Subcutaneous abdominal adipose tissue (tissue), 5 donors: ENCODE measurements at regions not wholly inside any gene's neighbourhood (a gene's known extent, or its start where the extent isn't known, plus 50 kb on each side); places are given as distances from the start of the nearest gene placed in this dataset.
"Not testable (repeated sequence)": the region's sequence is repeated elsewhere in the genome, so short reads cannot be mapped to it uniquely, and the experiment has no call there.

ENCODE experiments used
- H3K27ac ChIP-seq: one replicate; pipeline ENCODE4 v1.7.0; 2013; ENCODE audit warnings: low read depth, mild to moderate bottlenecking, inconsistent platforms, low read length, moderate library complexity
- H3K27me3 ChIP-seq, 5 donors: one replicate each; pipeline ENCODE4 v1.7.0; 2013; ENCODE audit warnings: low read length in 5 of 5, inconsistent platforms in 1 of 5; ENCODE audit not compliant: control insufficient read depth in 5 of 5, insufficient read depth in 4 of 5
- H3K36me3 ChIP-seq, 5 donors: one replicate each; pipeline ENCODE4 v1.7.0; 2013; ENCODE audit warnings: low read length in 5 of 5; ENCODE audit not compliant: control insufficient read depth in 5 of 5, insufficient read depth in 5 of 5
- H3K4me1 ChIP-seq, 5 donors: one replicate each; pipeline ENCODE4 v1.7.0; 2013; ENCODE audit warnings: low read length in 5 of 5, mild to moderate bottlenecking in 3 of 5, moderate library complexity in 1 of 5; ENCODE audit not compliant: control insufficient read depth in 5 of 5, insufficient read depth in 5 of 5
- H3K4me3 ChIP-seq, 5 donors: one replicate each; pipeline ENCODE4 v1.7.0; 2013; ENCODE audit warnings: low read length in 5 of 5, low read depth in 1 of 5
- H3K9ac ChIP-seq, 5 donors: one replicate each; pipeline ENCODE4 v1.7.0; 2013; ENCODE audit warnings: low read length in 5 of 5, mild to moderate bottlenecking in 4 of 5, moderate library complexity in 3 of 5
- H3K9me3 ChIP-seq, 5 donors: one replicate each; pipeline ENCODE4 v1.7.0; 2013; ENCODE audit warnings: low read length in 5 of 5; ENCODE audit not compliant: control insufficient read depth in 5 of 5
- donor health status: healthy.
- donor health status: healthy.
- donor health status: healthy.
- donor health status: healthy.
- donor health status: healthy.

DNA sequence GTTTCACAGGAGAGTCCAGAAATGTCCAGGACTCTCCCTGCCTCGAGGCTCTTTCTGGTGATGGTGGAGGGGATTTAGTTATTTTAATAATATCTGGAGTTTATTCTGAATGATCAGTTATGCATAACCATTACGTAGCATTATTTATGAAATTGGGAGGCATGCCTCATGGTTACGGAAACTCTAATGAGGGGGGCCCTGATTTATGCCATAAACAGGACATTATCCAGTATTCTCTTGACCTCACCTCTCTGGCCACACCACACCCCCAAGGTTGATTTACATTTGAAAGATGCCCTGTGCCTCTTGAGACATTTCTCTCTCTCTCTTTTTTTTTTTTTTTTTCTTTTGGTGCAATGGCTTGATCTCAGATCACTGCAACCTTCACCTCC lies 268.8 kb downstream of the TFAP2C start:
- Histone ChIP-seq H3K27me3 (peaks cover 0 to 25% (median 11%) of the 10 kb centered on the region in 5 donors), H3K9me3 (peaks cover 4 to 9% (median 6%) of the 10 kb centered on the region in 5 donors), H3K4me3 (no peak overlapping the region), H3K4me1 (no peaks in the 10 kb centered on the region), H3K36me3 (no peaks in the 10 kb centered on the region), H3K27ac (no peak overlapping the region), H3K9ac (no peak overlapping the region)

DNA sequence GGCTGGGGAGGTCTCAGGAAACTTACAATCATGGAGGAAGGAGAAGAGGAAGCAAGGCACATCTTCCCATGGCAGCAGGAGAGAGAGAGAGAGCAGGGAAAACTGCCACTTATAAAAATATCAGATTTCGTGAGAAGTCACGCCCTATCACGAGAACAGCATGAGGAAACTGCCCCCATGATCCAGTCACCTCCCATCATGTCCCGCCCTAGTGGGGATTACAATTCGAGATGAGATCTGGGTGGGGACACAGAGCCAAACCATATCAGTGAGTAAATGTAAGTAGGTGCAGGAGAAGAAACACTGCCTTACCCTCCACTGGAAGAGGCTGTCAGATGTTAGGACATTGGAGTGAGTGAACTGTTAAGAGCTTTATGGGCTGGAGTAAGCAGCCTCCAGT lies 270.4 kb downstream of the TFAP2C start:
- Histone ChIP-seq H3K4me1 (no peaks in the 10 kb centered on the region), H3K9me3 (peaks cover 4 to 9% (median 6%) of the 10 kb centered on the region in 5 donors), H3K9ac (no peak overlapping the region), H3K27ac (no peak overlapping the region), H3K36me3 (no peaks in the 10 kb centered on the region), H3K4me3 (no peak overlapping the region), H3K27me3 (peaks cover 0 to 28% (median 12%) of the 10 kb centered on the region in 5 donors)

DNA sequence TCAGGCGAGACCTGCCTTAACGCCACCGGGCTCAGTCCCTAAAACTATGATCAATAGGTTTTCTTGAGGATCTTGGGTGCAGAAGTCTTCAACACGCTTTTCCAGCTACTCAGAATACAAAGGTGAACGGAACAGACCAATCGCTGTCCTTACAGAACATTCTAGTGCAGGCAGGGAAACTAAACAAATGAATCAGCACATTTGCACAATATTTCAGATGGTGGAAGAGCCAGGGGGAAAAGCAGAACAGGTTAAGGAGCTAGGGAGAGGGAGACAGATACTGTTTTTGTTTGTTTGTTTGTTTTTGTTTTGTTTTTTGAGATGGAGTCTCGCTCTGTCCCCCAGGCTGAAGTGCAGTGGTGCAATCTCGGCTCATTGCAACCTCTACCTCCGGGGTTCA lies 271.1 kb downstream of the TFAP2C start:
- Histone ChIP-seq H3K4me1 (no peaks in the 10 kb centered on the region), H3K9me3 (peaks cover 4 to 9% (median 6%) of the 10 kb centered on the region in 5 donors), H3K9ac (no peak overlapping the region), H3K27me3 (peaks cover 0 to 28% (median 12%) of the 10 kb centered on the region in 5 donors), H3K4me3 (no peak overlapping the region), H3K36me3 (no peaks in the 10 kb centered on the region), H3K27ac (no peak overlapping the region)

DNA sequence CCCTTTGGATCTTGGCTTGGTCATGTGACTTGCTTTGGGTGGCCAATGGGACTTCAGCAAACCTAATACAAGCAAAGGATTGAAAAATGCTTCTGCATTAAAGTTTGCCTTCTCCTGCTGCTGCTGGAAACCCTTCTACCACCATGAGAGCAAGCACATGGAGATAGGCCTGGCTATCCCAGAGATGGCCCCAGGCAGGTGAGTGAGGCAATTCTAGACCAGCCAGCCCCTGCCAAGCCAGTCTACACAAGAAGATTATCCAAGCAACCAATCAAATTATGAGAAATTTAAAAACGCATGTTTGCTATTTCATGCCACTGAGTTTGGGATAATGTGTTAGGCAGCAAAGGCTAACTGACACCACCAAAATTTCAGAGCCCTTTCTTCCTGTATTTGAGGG lies 274.3 kb downstream of the TFAP2C start:
- peaks cover 4 to 9% (median 6%) of the 10 kb centered on the region in 5 donors for H3K9me3 ChIP-seq
- peaks cover 0 to 11% (median 6%) of the 10 kb centered on the region in 5 donors for H3K27me3 ChIP-seq
- no peaks in the 10 kb centered on the region for H3K4me1 ChIP-seq
- H3K27ac ChIP-seq = no peak overlapping the region
- H3K36me3 ChIP-seq = no peaks in the 10 kb centered on the region
- H3K9ac ChIP-seq = no peak overlapping the region
- H3K4me3 ChIP-seq = no peak overlapping the region

DNA sequence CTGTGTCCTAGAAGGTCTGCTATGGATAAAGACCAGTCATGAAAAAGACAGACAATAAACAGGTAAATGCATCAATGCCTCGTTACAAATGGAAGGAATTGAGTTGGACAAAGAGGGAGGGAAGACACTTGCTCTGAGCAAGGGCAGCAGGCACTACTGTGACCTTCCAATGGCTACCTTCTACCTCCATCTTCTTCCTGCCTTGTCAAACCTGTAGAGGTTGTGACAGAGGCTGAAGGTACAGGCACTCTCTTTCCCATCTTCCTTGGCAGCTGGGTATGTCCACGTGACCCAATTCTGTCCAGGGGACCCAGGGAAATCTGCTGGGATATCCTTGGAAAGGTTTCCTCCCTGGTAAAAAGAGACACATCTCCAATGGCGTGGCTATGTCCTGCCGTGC lies 274.8 kb downstream of the TFAP2C start:
- Histone ChIP-seq H3K9ac (no peak overlapping the region), H3K36me3 (no peaks in the 10 kb centered on the region), H3K9me3 (peaks cover 4 to 9% (median 6%) of the 10 kb centered on the region in 5 donors), H3K27me3 (peaks cover 0 to 10% (median 6%) of the 10 kb centered on the region in 5 donors), H3K4me3 (no peak overlapping the region), H3K4me1 (no peaks in the 10 kb centered on the region), H3K27ac (no peak overlapping the region)

DNA sequence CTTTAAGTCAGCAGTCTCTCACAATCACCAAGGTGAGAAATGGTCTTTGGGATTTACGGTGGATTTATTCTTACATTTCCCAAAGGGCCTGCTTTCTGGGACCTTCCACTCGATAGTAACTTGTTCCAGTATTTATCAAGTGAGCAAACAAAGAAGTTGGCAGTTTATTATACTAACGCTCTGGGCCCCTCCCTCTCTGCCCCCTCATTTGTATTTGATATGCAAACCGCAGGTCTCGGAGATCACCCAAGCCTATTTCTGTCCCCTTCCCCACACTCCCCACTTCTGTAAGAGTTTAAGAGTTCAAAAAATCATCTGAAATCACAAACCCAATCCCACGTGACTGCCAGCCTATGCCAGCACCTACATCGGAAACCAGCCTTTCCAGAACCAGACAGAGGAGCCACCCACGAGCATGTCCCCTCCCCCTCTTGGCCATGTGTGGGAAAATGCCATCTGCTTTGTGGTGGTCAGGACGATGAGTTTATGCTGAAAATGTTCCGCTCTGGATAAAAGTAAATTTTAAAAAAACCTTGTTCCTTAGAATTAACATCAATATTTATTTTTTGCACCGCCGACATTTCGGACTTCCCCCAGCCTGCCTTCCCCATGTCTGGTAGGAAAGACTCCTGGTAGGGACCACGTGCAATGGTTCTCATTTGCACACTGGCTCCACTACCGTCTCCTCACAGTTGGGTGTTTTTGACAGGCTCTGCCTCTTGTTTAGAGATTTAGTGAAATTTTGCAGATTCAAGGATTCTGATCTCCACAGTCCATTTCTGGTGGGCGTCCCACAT lies 281.0 kb downstream of the TFAP2C start:
- Histone ChIP-seq H3K9me3 (no peaks in the 10 kb centered on the region), H3K9ac (no peak overlapping the region), H3K36me3 (no peaks in the 10 kb centered on the region), H3K27me3 (peaks cover 3 to 15% (median 12%) of the 10 kb centered on the region in 5 donors), H3K27ac (no peak overlapping the region), H3K4me1 (no peaks in the 10 kb centered on the region), H3K4me3 (no peak overlapping the region)

DNA sequence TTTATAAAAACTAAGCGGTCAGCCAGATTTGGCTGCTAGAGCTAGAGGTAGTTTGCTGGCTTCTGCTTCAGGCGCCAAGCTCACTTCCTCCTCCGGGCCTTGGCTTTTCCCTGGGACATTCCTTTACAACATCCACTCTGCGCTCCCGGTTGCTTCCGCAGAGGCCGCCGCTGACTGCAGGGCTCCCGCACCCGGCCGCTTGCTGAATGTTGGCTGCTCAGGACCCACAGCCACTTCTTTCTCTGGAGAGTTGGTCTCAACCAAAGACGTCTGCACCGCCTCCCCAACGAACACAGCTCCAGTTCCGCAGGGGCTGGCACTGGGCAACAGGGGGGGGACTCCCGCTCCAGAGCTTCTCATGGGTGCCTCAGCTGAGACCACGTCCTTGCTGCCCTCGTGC lies 282.8 kb downstream of the TFAP2C start:
- H3K4me3 ChIP-seq = no peak overlapping the region
- no peaks in the 10 kb centered on the region for H3K9me3 ChIP-seq
- H3K27ac ChIP-seq = no peak overlapping the region
- peaks cover 6 to 15% (median 13%) of the 10 kb centered on the region in 5 donors for H3K27me3 ChIP-seq
- H3K4me1 ChIP-seq = no peaks in the 10 kb centered on the region
- no peaks in the 10 kb centered on the region for H3K36me3 ChIP-seq
- H3K9ac ChIP-seq = no peak overlapping the region

DNA sequence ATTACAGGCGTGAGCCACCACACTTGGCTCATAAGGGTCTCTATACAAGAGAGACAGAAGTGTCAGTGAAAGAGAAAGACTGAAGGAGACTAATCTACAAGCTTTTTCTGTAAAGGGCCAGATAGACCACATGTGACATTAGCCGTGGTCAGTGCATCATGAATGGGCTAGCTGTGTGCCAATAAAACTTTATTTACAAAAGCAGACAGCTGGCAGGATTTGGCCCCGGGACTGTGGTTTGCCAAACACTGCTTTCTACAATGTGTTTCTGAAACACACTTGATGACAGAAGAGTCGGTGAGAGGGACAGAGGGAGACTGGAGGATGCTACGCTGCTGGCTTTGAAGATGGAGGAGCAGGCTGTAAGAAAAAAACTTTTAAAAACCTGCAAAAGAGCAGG lies 285.4 kb downstream of the TFAP2C start:
- no peak overlapping the region for H3K4me3 ChIP-seq
- no peaks in the 10 kb centered on the region for H3K36me3 ChIP-seq
- peaks cover 6 to 18% (median 13%) of the 10 kb centered on the region in 5 donors for H3K27me3 ChIP-seq
- no peaks in the 10 kb centered on the region for H3K9me3 ChIP-seq
- H3K9ac ChIP-seq = no peak overlapping the region
- H3K27ac ChIP-seq = no peak overlapping the region
- no peaks in the 10 kb centered on the region for H3K4me1 ChIP-seq

DNA sequence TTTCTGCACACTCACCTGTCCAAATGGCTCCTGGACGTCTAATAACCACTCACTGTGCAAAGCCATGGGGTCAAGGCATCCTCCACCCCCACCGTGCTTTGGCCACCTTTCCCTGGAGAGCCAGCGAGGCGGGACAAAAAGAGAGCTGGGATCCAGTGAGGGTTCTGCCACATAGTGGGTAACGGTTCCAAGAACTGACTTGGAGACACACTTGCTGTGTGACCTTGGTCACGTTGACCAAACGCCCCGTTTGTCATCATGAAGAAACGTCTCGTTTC lies 287.2 kb downstream of the TFAP2C start:
- Histone ChIP-seq H3K4me1 (no peaks in the 10 kb centered on the region), H3K9ac (no peak overlapping the region), H3K9me3 (no peaks in the 10 kb centered on the region), H3K27ac (no peak overlapping the region), H3K36me3 (no peaks in the 10 kb centered on the region), H3K27me3 (peaks cover 6 to 17% (median 16%) of the 10 kb centered on the region in 5 donors), H3K4me3 (no peak overlapping the region)

DNA sequence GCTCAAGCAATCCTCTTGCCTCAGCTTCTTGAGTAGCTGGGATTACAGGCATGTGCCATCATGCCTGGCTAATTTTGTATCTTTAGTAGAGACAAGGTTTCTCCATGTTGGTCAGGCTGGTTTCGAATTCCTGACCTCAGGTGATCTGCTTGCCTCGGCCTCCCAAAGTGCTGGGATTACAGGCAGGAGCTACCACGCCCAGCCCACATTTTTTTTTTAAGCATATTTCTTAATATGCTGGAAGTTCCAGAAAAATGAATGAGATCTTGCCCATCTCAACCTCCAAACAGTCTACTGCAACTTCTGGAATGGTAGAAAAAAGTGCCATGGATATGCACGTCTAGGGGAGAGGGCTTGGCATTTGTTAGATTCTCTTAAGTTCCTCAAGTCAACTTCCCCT lies 290.9 kb downstream of the TFAP2C start:
- not testable (repeated sequence) for H3K4me1 ChIP-seq, H3K27ac ChIP-seq, H3K36me3 ChIP-seq, H3K9ac ChIP-seq, H3K4me3 ChIP-seq, H3K9me3 ChIP-seq
- peaks cover 17 to 33% (median 21%) of the 10 kb centered on the region in 5 donors for H3K27me3 ChIP-seq
